ENCODE measurements at regions not wholly inside any gene's neighbourhood (a gene's known extent, or its start where the extent isn't known, plus 50 kb on each side); places are given as distances from the start of the nearest gene placed in this dataset.

- TF ChIP-seq CTCF (IDR thresholded peaks at IDR 0.05 in 4 of 5, conservative IDR thresholded peaks at IDR 0.05 in 1 of 5) (no peak), POLR2A (IDR thresholded peaks at IDR 0.05) (no peak)
These were observed 107.6 kb downstream of the C9orf50 start for GRCh38 chr9:129513282-129513681.
